H9 (cell line): ENCODE measurements at regions not wholly inside any gene's neighbourhood (a gene's known extent, or its start where the extent isn't known, plus 50 kb on each side); places are given as distances from the start of the nearest gene placed in this dataset.

Experiments used
- DNase-seq: peaks from one replicate; pipeline ENCODE4 v3.0.0-alpha.2; 2017
- H2AFZ ChIP-seq: one replicate; pipeline ENCODE4 v1.6.1; 2013; ENCODE audit warnings: mild to moderate bottlenecking, low read length, control low read depth, moderate library complexity
- H2AK5ac ChIP-seq: 2 replicates; pipeline ENCODE4 v1.6.1; 2013; ENCODE audit warnings: low read length, control low read depth, mixed read lengths; ENCODE audit not compliant: insufficient read length
- H2BK120ac ChIP-seq: one replicate; pipeline ENCODE4 v1.6.1; 2013; ENCODE audit warnings: low read depth, mild to moderate bottlenecking, low read length, control low read depth, inconsistent platforms; ENCODE audit not compliant: poor library complexity, severe bottlenecking
- H2BK12ac ChIP-seq: 2 replicates; pipeline ENCODE4 v1.6.1; 2013; ENCODE audit warnings: low read length, control low read depth, mixed read lengths, low read depth; ENCODE audit not compliant: insufficient read length
- H2BK15ac ChIP-seq: 2 replicates; pipeline ENCODE4 v1.6.1; 2013; ENCODE audit warnings: low read depth, low read length, control low read depth
- H2BK20ac ChIP-seq: one replicate; pipeline ENCODE4 v1.6.1; 2013; ENCODE audit warnings: low read depth, mild to moderate bottlenecking, low read length, control low read depth, inconsistent platforms; ENCODE audit not compliant: poor library complexity, severe bottlenecking
- H2BK5ac ChIP-seq: 2 replicates; pipeline ENCODE4 v1.6.1; 2013; ENCODE audit warnings: low read length, control low read depth, mixed read lengths; ENCODE audit not compliant: insufficient read length
- H3K14ac ChIP-seq: 2 replicates; pipeline ENCODE4 v1.6.1; 2013; ENCODE audit warnings: low read length, control low read depth; ENCODE audit not compliant: insufficient read depth
- H3K18ac ChIP-seq: 2 replicates; pipeline ENCODE4 v1.6.1; 2013; ENCODE audit warnings: low read depth, mild to moderate bottlenecking, mixed read lengths, low read length, control low read depth; ENCODE audit not compliant: insufficient read length
- H3K23ac ChIP-seq: 2 replicates; pipeline ENCODE4 v1.6.1; 2013; ENCODE audit warnings: low read length, control low read depth, mixed read lengths, low read depth; ENCODE audit not compliant: insufficient read length
- H3K23me2 ChIP-seq: 2 replicates; pipeline ENCODE4 v1.6.1; 2013; ENCODE audit warnings: low read depth, mild to moderate bottlenecking, mixed read lengths, low read length, control low read depth; ENCODE audit not compliant: insufficient read length, poor library complexity, severe bottlenecking
- H3K27ac ChIP-seq: 2 replicates; pipeline ENCODE4 v1.5.1; 2013; ENCODE audit warnings: low read length, control low read depth, mixed read lengths, low read depth; ENCODE audit not compliant: insufficient read length
- H3K27me3 ChIP-seq: 2 replicates; pipeline ENCODE4 v1.6.1; 2013; ENCODE audit warnings: low read length, control low read depth, inconsistent platforms; ENCODE audit not compliant: insufficient read depth
- H3K4ac ChIP-seq: 2 replicates; pipeline ENCODE4 v1.6.1; 2013; ENCODE audit warnings: low read depth, mild to moderate bottlenecking, control low read depth, inconsistent platforms, low read length, moderate library complexity
- H3K4me1 ChIP-seq: 2 replicates; pipeline ENCODE4 v1.6.1; 2013; ENCODE audit warnings: low read length, control low read depth, inconsistent platforms; ENCODE audit not compliant: insufficient read depth
- H3K4me2 ChIP-seq: 2 replicates; pipeline ENCODE4 v1.6.1; 2013; ENCODE audit warnings: low read length, control low read depth, mixed read lengths; ENCODE audit not compliant: insufficient read length, insufficient read depth
- H3K56ac ChIP-seq: 2 replicates; pipeline ENCODE4 v1.6.1; 2013; ENCODE audit warnings: low read depth, mild to moderate bottlenecking, mixed read lengths, low read length, control low read depth; ENCODE audit not compliant: insufficient read length
- H3K79me1 ChIP-seq: 2 replicates; pipeline ENCODE4 v1.6.1; 2013; ENCODE audit warnings: low read depth, mild to moderate bottlenecking, moderate library complexity, low read length, control low read depth, inconsistent platforms; ENCODE audit not compliant: insufficient read depth, poor library complexity, severe bottlenecking
- H3K79me2 ChIP-seq: 2 replicates; pipeline ENCODE4 v1.6.1; 2013; ENCODE audit warnings: low read length, control low read depth, inconsistent platforms; ENCODE audit not compliant: insufficient read depth
- H3K9ac ChIP-seq: 2 replicates; pipeline ENCODE4 v1.6.1; 2013; ENCODE audit warnings: low read length, control low read depth, mixed read lengths; ENCODE audit not compliant: insufficient read length; ENCODE audit errors: extremely low read depth
- H3K9me3 ChIP-seq: one replicate; pipeline ENCODE4 v1.6.1; 2013; ENCODE audit warnings: low read depth, low read length, inconsistent platforms; ENCODE audit not compliant: control insufficient read depth
- H3T11ph ChIP-seq: one replicate; pipeline ENCODE4 v1.6.1; 2013; ENCODE audit warnings: mild to moderate bottlenecking, low read length, control low read depth, inconsistent platforms
- H4K20me1 ChIP-seq: one replicate; pipeline ENCODE4 v1.6.1; 2013; ENCODE audit not compliant: control insufficient read depth, insufficient read length, insufficient read depth
- H4K5ac ChIP-seq: 2 replicates; pipeline ENCODE4 v1.6.1; 2013; ENCODE audit warnings: low read depth, mild to moderate bottlenecking, mixed read lengths, low read length, control low read depth; ENCODE audit not compliant: insufficient read length
- H4K8ac ChIP-seq: replicated peaks from 2 replicates; pipeline ENCODE4 v1.6.1; 2013; ENCODE audit warnings: low read length, control low read depth, mixed read lengths, low read depth; ENCODE audit not compliant: insufficient read length
- H4K91ac ChIP-seq: 2 replicates; pipeline ENCODE4 v1.6.1; 2013; ENCODE audit warnings: low read depth, mild to moderate bottlenecking, moderate library complexity, mixed read lengths, low read length, control low read depth; ENCODE audit not compliant: insufficient read length
- H3K27ac Mint-ChIP-seq, 3 experiments: 2 replicates in 2 of 3; 3 replicates in 1 of 3; pipeline ENCODE4 v1.8.0; 2020 to 2021; ENCODE audit warnings: mixed read lengths in 3 of 3, mild to moderate bottlenecking in 1 of 3, moderate library complexity in 1 of 3
- H3K27me3 Mint-ChIP-seq: 2 replicates; pipeline ENCODE4 v1.8.0; 2021; ENCODE audit warnings: low read depth, mild to moderate bottlenecking, moderate library complexity, mixed read lengths
- H3K36me3 Mint-ChIP-seq, 3 experiments: 2 replicates in 2 of 3; 3 replicates in 1 of 3; pipeline ENCODE4 v1.8.0; 2020 to 2021; ENCODE audit warnings: low read depth in 3 of 3, mixed read lengths in 3 of 3; ENCODE audit not compliant: insufficient read depth in 1 of 3
- H3K4me1 Mint-ChIP-seq, 2 experiments: 2 replicates each; pipeline ENCODE4 v1.8.0; 2020; ENCODE audit warnings: mixed read lengths in 2 of 2
- H3K4me3 Mint-ChIP-seq, 2 experiments: 2 replicates in 1 of 2; 3 replicates in 1 of 2; pipeline ENCODE4 v1.8.0; 2020 to 2021; ENCODE audit warnings: mild to moderate bottlenecking in 2 of 2, mixed read lengths in 2 of 2, moderate library complexity in 1 of 2
- H3K9me3 Mint-ChIP-seq, 2 experiments: 2 replicates in 1 of 2; 3 replicates in 1 of 2; pipeline ENCODE4 v1.8.0; 2020; ENCODE audit warnings: mild to moderate bottlenecking in 2 of 2, mixed read lengths in 2 of 2, moderate library complexity in 1 of 2
- WGBS: extraction: QIAGEN DNeasy Blood & Tissue Kit; methylation state at CpG from one replicate; pipeline ENCODE4 v1.1.7; 2013; ENCODE audit warnings: missing lambda C conversion rate, low lambda C conversion rate, mixed read lengths; ENCODE audit not compliant: insufficient read length; ENCODE audit errors: extremely low coverage; 5-methylcytosine and 5-hydroxymethylcytosine counted together
- TF ChIP-seq, protein P1 (sequence below): fragments of 200-600 bp; sonication (generic); conservative IDR thresholded peaks from 3 replicates; pipeline ENCODE4 v1.8.0; 2021; ENCODE audit warnings: antibody characterized with exemption, mild to moderate bottlenecking

DNA sequence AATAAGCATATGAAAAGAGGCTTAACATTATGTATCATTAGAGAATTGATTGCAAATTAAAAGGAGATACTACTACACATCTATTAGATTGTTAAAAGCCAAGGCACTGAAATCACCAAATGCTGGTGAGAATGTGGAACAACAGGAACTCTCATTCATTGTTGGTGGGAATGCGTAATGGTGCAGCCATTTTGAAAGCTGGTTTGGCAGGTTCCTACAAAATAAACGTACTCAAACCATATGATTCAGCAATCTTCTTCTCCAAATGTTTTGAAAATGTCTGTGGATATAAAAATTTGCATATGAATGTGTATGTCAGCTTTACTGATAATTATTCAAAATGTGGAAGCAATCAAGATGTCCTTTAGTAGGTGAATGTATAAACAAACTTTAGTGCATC lies 176.4 kb upstream of the PLET1 start:
- no peak overlapping the region for H3K56ac ChIP-seq
- H4K20me1 ChIP-seq = no peaks in the 10 kb centered on the region
- no peak overlapping the region for H4K8ac ChIP-seq
- no peaks in the 10 kb centered on the region for H3K4me1 ChIP-seq
- H3K4ac ChIP-seq = no peak overlapping the region
- H3K9ac ChIP-seq = no peak overlapping the region
- H3K27me3 ChIP-seq = no peaks in the 10 kb centered on the region
- Mint-ChIP-seq H3K27me3 (peaks cover 2% of the 10 kb centered on the region; the same call in 1 of the 2 replicates), H3K4me1 (peaks cover 6 to 11% of the 10 kb centered on the region in 2 experiments; a peak in 3 of 4 replicates), H3K9me3 (peaks cover 6 to 23% of the 10 kb centered on the region in 2 experiments; a peak in 4 of 5 replicates), H3K4me3 (no peak overlapping the region), H3K36me3 (peaks cover 0 to 17% (median 7%) of the 10 kb centered on the region in 3 experiments; a peak in 3 of 7 replicates), H3K27ac (no peak overlapping the region)
- H3K4me2 ChIP-seq = no peak overlapping the region
- no peaks in the 10 kb centered on the region for H3K79me2 ChIP-seq
- no peak overlapping the region for H2BK12ac ChIP-seq
- H3K9me3 ChIP-seq = no peaks in the 10 kb centered on the region
- no peak overlapping the region for H3K23ac ChIP-seq
- no peak for DNase-seq
- H3K18ac ChIP-seq = no peak overlapping the region
- no peaks in the 10 kb centered on the region for H3K79me1 ChIP-seq
- H2BK120ac ChIP-seq = no peak overlapping the region
- H3K14ac ChIP-seq = no peak overlapping the region
- H2BK15ac ChIP-seq = no peak overlapping the region
- no peak overlapping the region for H2BK5ac ChIP-seq
- no peak overlapping the region for H2AK5ac ChIP-seq
- H2BK20ac ChIP-seq = no peak overlapping the region
- H3K27ac ChIP-seq = no peak overlapping the region
- TF ChIP-seq, protein P1, sequence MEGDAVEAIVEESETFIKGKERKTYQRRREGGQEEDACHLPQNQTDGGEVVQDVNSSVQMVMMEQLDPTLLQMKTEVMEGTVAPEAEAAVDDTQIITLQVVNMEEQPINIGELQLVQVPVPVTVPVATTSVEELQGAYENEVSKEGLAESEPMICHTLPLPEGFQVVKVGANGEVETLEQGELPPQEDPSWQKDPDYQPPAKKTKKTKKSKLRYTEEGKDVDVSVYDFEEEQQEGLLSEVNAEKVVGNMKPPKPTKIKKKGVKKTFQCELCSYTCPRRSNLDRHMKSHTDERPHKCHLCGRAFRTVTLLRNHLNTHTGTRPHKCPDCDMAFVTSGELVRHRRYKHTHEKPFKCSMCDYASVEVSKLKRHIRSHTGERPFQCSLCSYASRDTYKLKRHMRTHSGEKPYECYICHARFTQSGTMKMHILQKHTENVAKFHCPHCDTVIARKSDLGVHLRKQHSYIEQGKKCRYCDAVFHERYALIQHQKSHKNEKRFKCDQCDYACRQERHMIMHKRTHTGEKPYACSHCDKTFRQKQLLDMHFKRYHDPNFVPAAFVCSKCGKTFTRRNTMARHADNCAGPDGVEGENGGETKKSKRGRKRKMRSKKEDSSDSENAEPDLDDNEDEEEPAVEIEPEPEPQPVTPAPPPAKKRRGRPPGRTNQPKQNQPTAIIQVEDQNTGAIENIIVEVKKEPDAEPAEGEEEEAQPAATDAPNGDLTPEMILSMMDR = no peak
- H4K5ac ChIP-seq = no peak overlapping the region
- no peak overlapping the region for H2AFZ ChIP-seq
- H4K91ac ChIP-seq = no peak overlapping the region
- H3T11ph ChIP-seq = no peak overlapping the region
- H3K23me2 ChIP-seq = no peaks in the 10 kb centered on the region
- WGBS = no CpG with 5 or more reads among the region's 2 CpGs
